ENCODE measurements at regions not wholly inside any gene's neighbourhood (a gene's known extent, or its start where the extent isn't known, plus 50 kb on each side); places are given as distances from the start of the nearest gene placed in this dataset.

GRCh38 chr1:192061556-192061955 lies 96.7 kb upstream of the RGS18 start:
- no peak for ATAC-seq
- CTCF ChIA-PET, result no interaction called here

DNA sequence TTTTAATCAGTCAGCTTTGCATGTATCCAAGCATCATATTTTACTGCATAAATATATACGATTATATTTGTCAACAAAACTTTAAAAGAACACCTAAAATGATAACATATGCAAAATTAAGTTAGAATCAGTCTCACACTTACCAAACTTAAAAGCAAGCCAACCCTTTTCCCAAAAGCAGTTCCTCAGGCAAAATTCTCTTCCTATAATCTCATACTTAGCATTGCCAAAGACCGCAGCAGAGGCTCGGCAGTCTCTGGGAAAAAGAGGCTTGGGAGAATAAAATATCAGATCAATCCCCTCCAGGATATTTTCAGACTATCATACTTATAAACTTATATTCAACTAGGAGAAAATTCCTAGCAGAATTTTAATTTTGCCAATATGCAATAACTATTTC lies 93.2 kb upstream of the RGS18 start:
- ATAC-seq (no peak), DNase-seq (no peak)
- Mint-ChIP-seq H3K9me3 (ENCODE audit: low read depth) (no peaks in the 10 kb centered on the region), H3K27me3 (no peaks in the 10 kb centered on the region), H3K36me3 (no peaks in the 10 kb centered on the region), H3K4me1 (no peaks in the 10 kb centered on the region), H3K27ac (no peak overlapping the region), H3K4me3 (no peak overlapping the region)
- CTCF ChIA-PET, result no interaction called here

More at GRCh38 chr1:192061556-192061955, 96.7 kb upstream of the RGS18 start:
- no peaks in the 10 kb centered on the region for H3K9me3 Mint-ChIP-seq (ENCODE audit: low read depth)
- no peaks in the 10 kb centered on the region for H3K4me1 Mint-ChIP-seq
- H3K4me3 Mint-ChIP-seq, result no peak overlapping the region
- H3K36me3 Mint-ChIP-seq, result no peaks in the 10 kb centered on the region
- no peaks in the 10 kb centered on the region for H3K27me3 Mint-ChIP-seq
- no peak for DNase-seq
- H3K27ac Mint-ChIP-seq, result no peak overlapping the region

DNA sequence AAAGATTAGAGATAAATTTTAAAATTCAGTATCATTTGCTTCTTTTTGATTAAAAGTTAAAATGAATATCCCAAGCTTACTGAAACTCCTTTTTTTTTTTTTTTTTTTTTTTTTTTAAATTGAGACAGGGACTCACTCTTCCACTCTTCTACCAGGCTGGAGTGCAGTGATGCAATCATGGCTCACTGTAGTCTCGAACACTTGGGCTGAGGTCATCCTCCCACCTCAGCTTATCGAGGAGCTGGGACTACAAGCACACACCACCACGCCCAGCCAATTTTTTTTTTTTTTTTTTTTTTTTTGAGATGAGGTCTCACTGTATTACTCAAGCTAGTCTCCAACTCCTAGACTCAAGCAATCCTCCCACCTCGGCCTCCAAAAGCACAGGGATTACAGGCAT lies 92.1 kb upstream of the RGS18 start:
- H3K4me1 Mint-ChIP-seq, result no peaks in the 10 kb centered on the region
- no peaks in the 10 kb centered on the region for H3K9me3 Mint-ChIP-seq (ENCODE audit: low read depth)
- H3K27me3 Mint-ChIP-seq, result no peaks in the 10 kb centered on the region
- CTCF ChIA-PET, result interaction anchor here (0.7 kb wide), 1 partner anchor 13 kb away, joined by 3 read pairs; no protein-coding TSS in a partner anchor
- no peak for ATAC-seq
- no peaks in the 10 kb centered on the region for H3K36me3 Mint-ChIP-seq
- no peak for DNase-seq
- no peak overlapping the region for H3K27ac Mint-ChIP-seq
- no peak overlapping the region for H3K4me3 Mint-ChIP-seq

- Mint-ChIP-seq H3K27ac (no peak overlapping the region), H3K9me3 (ENCODE audit: low read depth) (no peaks in the 10 kb centered on the region), H3K36me3 (no peaks in the 10 kb centered on the region), H3K4me1 (no peaks in the 10 kb centered on the region), H3K4me3 (no peak overlapping the region), H3K27me3 (no peaks in the 10 kb centered on the region)
- CTCF ChIA-PET, result no interaction called here
- no peak for DNase-seq
- no peak for ATAC-seq
Observed at GRCh38 chr1:192067360-192067759, 90.9 kb upstream of the RGS18 start.

GRCh38 chr1:192070213-192070612 lies 88.0 kb upstream of the RGS18 start:
- H3K27me3 Mint-ChIP-seq, result no peaks in the 10 kb centered on the region
- DNase-seq (no peak), ATAC-seq (no peak)
- H3K36me3 Mint-ChIP-seq, result no peaks in the 10 kb centered on the region
- CTCF ChIA-PET, result no interaction called here
- no peaks in the 10 kb centered on the region for H3K9me3 Mint-ChIP-seq (ENCODE audit: low read depth)
- no peak overlapping the region for H3K4me3 Mint-ChIP-seq
- no peak overlapping the region for H3K27ac Mint-ChIP-seq
- no peaks in the 10 kb centered on the region for H3K4me1 Mint-ChIP-seq

DNA sequence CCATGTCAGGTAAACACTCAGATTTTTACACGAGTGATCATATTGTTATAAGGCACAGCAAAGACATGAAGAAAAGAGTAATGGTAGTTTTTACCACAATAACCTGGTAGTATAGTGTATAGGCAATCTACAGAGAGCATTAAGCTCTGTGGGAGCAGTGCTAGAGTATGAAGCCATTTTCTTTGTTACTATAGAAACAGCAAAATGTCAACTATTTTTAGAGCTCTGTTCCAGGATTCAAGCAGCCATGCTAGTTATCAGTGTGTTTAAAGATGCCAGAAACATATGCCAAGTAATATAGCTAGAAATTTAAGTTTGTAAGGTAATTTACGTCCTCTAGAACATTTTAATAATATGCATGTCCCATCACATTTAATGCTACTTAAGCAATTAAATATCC lies 77.6 kb upstream of the RGS18 start:
- H3K27me3 Mint-ChIP-seq, result no peaks in the 10 kb centered on the region
- H3K36me3 Mint-ChIP-seq, result no peaks in the 10 kb centered on the region
- CTCF ChIA-PET, result no interaction called here
- H3K9me3 Mint-ChIP-seq (ENCODE audit: low read depth), result no peaks in the 10 kb centered on the region
- H3K4me3 Mint-ChIP-seq, result no peak overlapping the region
- no peak for ATAC-seq
- H3K27ac Mint-ChIP-seq, result no peak overlapping the region
- no peak for DNase-seq
- no peaks in the 10 kb centered on the region for H3K4me1 Mint-ChIP-seq

DNA sequence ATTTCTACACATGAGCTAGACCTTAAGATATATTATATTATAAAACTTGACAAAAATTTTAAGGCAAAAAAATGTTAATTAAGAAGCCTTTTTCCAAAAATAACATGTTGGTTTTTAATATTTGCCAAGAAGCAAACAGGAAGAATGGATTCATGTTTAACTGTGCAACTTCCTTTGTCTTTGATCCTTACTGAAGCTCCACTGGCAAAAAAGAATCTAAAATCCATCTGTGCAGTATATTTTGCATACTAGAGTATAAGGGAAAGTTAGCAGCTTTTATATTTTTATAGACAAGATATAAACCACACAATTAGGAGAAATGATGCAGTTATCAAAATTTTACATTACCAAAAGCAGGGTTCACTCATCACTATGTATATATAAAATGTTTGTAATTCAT lies 76.9 kb upstream of the RGS18 start:
- Mint-ChIP-seq H3K27me3 (no peaks in the 10 kb centered on the region), H3K9me3 (ENCODE audit: low read depth) (no peaks in the 10 kb centered on the region), H3K36me3 (no peaks in the 10 kb centered on the region), H3K4me1 (no peaks in the 10 kb centered on the region), H3K4me3 (no peak overlapping the region), H3K27ac (no peak overlapping the region)
- DNase-seq (no peak), ATAC-seq (no peak)
- CTCF ChIA-PET, result no interaction called here

GRCh38 chr1:192086644-192087043 lies 71.6 kb upstream of the RGS18 start:
- H3K9me3 Mint-ChIP-seq (ENCODE audit: low read depth), result peaks cover 2% of the 10 kb centered on the region
- H3K4me1 Mint-ChIP-seq, result no peaks in the 10 kb centered on the region

GRCh38 chr1:192087334-192087733 lies 70.9 kb upstream of the RGS18 start:
- Mint-ChIP-seq H3K36me3 (no peaks in the 10 kb centered on the region), H3K4me3 (no peak overlapping the region), H3K4me1 (no peaks in the 10 kb centered on the region), H3K9me3 (ENCODE audit: low read depth) (peaks cover 2% of the 10 kb centered on the region), H3K27ac (no peak overlapping the region), H3K27me3 (no peaks in the 10 kb centered on the region)
- DNase-seq (no peak), ATAC-seq (no peak)
- CTCF ChIA-PET, result no interaction called here

More at GRCh38 chr1:192086644-192087043, 71.6 kb upstream of the RGS18 start:
- CTCF ChIA-PET, result no interaction called here
- no peaks in the 10 kb centered on the region for H3K27me3 Mint-ChIP-seq
- no peak overlapping the region for H3K27ac Mint-ChIP-seq
- no peak overlapping the region for H3K4me3 Mint-ChIP-seq
- H3K36me3 Mint-ChIP-seq, result no peaks in the 10 kb centered on the region
- ATAC-seq (no peak), DNase-seq (no peak)

GRCh38 chr1:192088496-192088895 lies 69.8 kb upstream of the RGS18 start:
- Mint-ChIP-seq H3K36me3 (no peaks in the 10 kb centered on the region), H3K4me1 (no peaks in the 10 kb centered on the region), H3K27ac (no peak overlapping the region), H3K9me3 (ENCODE audit: low read depth) (peaks cover 2% of the 10 kb centered on the region), H3K27me3 (no peaks in the 10 kb centered on the region), H3K4me3 (no peak overlapping the region)
- DNase-seq (no peak), ATAC-seq (no peak)
- CTCF ChIA-PET, result no interaction called here

DNA sequence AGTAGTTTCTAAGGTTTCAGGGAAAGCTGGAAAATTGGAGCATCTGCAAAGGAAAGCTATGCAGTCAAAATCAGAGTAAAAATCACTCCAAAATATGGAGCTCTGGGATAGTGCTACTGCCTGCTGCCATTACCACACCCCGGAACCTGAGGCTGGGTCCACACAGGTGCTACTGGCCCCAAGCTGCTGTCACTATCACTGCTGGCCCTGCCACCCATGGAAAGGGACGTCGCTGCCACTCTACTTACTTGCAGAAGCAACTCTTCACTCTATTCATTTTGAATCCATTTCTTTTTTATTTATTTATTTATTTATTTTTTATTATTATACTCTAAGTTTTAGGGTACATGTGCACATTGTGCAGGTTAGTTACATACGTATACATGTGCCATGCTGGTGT lies 60.3 kb upstream of the RGS18 start:
- Mint-ChIP-seq H3K27me3 (no peaks in the 10 kb centered on the region), H3K9me3 (ENCODE audit: low read depth) (peaks cover 6% of the 10 kb centered on the region), H3K4me3 (no peak overlapping the region), H3K36me3 (no peaks in the 10 kb centered on the region), H3K27ac (no peak overlapping the region), H3K4me1 (no peaks in the 10 kb centered on the region)
- DNase-seq (no peak), ATAC-seq (no peak)
- CTCF ChIA-PET, result no interaction called here

DNA sequence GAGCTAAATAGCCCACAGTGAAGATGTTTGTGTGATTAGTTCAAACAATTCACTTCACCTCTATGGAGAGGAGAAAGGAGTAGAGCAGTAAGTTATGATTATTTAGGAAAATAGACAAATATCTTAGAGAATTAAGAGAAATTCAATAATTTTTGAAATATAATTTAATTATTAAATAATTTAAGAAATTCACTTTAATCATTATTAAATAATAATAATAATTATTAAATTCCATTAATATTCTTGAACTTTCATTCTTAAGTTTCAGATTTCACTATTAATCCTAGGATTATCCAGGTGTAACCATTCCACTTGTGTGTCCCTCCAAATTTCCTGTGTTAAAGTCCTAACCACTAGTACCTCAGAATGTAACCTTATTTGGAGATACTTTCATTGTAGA lies 58.9 kb upstream of the RGS18 start:
- Mint-ChIP-seq H3K9me3 (ENCODE audit: low read depth) (peaks cover 6% of the 10 kb centered on the region), H3K27me3 (no peaks in the 10 kb centered on the region), H3K27ac (no peak overlapping the region), H3K36me3 (no peaks in the 10 kb centered on the region), H3K4me1 (no peaks in the 10 kb centered on the region), H3K4me3 (no peak overlapping the region)
- ATAC-seq, result no peak
- CTCF ChIA-PET, result no interaction called here
- DNase-seq, result no peak

DNA sequence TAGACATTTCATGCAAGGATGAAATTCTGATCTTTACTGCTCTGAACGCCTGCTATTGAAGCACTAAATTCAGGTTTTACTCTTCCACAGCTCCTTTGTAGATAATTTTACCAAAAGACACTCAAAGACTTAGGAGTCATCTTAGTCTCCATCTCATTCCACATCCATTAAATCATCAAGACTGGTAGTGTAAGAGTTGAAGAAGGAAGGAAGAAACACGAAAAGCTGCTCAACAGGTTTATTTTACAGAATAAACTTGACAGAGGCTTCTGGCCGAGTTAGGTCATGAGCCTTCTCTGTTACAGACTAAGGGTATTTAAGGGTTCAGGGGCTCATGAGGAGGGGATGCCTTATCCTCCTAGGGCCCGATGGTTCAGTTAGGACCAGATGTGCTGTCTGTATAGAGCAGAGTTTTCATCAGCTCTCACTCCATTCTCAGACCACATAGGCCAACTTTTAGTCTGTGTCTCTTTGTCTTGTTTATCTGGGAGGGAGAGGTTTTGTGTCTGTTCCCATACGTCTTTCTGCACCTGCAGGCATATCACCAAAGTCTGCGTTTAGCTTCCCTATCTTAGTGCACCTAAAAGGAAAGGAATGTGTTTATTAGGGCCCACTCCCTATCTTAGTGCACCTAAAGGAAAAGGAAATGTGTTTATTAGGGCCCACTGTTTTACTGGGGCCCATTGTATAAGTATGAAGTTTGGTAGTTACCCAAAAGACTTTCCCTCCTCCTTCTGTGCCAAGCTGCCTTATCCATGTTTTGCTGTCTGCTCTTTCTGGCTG lies 57.4 kb upstream of the RGS18 start:
- CTCF ChIA-PET, result no interaction called here
- Mint-ChIP-seq H3K4me3 (no peak overlapping the region), H3K27me3 (no peaks in the 10 kb centered on the region), H3K36me3 (no peaks in the 10 kb centered on the region), H3K4me1 (no peaks in the 10 kb centered on the region), H3K27ac (no peak overlapping the region), H3K9me3 (ENCODE audit: low read depth) (no peaks in the 10 kb centered on the region)
- no peak for ATAC-seq
- no peak for DNase-seq

DNA sequence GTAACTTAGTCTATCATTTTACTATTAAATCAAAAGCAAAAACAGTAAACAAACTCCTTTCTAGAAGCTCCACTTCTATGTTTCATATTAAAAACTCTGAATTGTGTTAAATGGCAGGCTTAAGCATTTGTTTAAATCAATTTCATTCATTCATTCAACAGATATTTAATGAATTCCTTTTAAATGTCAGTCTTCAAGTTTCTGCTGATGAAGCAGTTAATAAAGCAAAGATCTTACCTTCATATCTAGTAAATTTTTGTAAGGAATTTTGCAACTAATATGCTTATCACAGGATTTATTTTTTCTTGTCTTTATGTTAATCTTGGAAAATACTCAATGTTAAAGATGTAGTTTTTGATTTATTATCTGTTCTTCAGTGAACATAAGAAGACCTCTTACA lies 54.1 kb upstream of the RGS18 start:
- no peaks in the 10 kb centered on the region for H3K36me3 Mint-ChIP-seq
- H3K4me1 Mint-ChIP-seq, result no peaks in the 10 kb centered on the region
- H3K27ac Mint-ChIP-seq, result no peak overlapping the region
- no peaks in the 10 kb centered on the region for H3K9me3 Mint-ChIP-seq (ENCODE audit: low read depth)
- no peaks in the 10 kb centered on the region for H3K27me3 Mint-ChIP-seq
- ATAC-seq, result no peak
- DNase-seq, result no peak
- CTCF ChIA-PET, result no interaction called here
- no peak overlapping the region for H3K4me3 Mint-ChIP-seq

- Mint-ChIP-seq H3K4me1 (no peaks in the 10 kb centered on the region), H3K9me3 (ENCODE audit: low read depth) (no peaks in the 10 kb centered on the region), H3K36me3 (no peaks in the 10 kb centered on the region), H3K27me3 (no peaks in the 10 kb centered on the region), H3K27ac (no peak overlapping the region), H3K4me3 (no peak overlapping the region)
- DNase-seq (no peak), ATAC-seq (no peak)
- CTCF ChIA-PET, result no interaction called here
Observed at GRCh38 chr1:192104852-192105251, 53.4 kb upstream of the RGS18 start.

Data from activated CD8-positive, alpha-beta memory T cell treated with anti-CD3 and anti-CD28 coated beads, Interleukin-2, amount 10 ng/mL, durations not matched to agents 7 days and 5 days (primary cell).